H9 (cell line): ENCODE measurements at regions not wholly inside any gene's neighbourhood (a gene's known extent, or its start where the extent isn't known, plus 50 kb on each side); places are given as distances from the start of the nearest gene placed in this dataset.

Source experiments
- DNase-seq: peaks from one replicate; pipeline ENCODE4 v3.0.0-alpha.2; 2017
- H2AFZ ChIP-seq: one replicate; pipeline ENCODE4 v1.6.1; 2013; ENCODE audit warnings: mild to moderate bottlenecking, low read length, control low read depth, moderate library complexity
- H2AK5ac ChIP-seq: 2 replicates; pipeline ENCODE4 v1.6.1; 2013; ENCODE audit warnings: low read length, control low read depth, mixed read lengths; ENCODE audit not compliant: insufficient read length
- H2BK120ac ChIP-seq: one replicate; pipeline ENCODE4 v1.6.1; 2013; ENCODE audit warnings: low read depth, mild to moderate bottlenecking, low read length, control low read depth, inconsistent platforms; ENCODE audit not compliant: poor library complexity, severe bottlenecking
- H2BK12ac ChIP-seq: 2 replicates; pipeline ENCODE4 v1.6.1; 2013; ENCODE audit warnings: low read length, control low read depth, mixed read lengths, low read depth; ENCODE audit not compliant: insufficient read length
- H2BK15ac ChIP-seq: 2 replicates; pipeline ENCODE4 v1.6.1; 2013; ENCODE audit warnings: low read depth, low read length, control low read depth
- H2BK20ac ChIP-seq: one replicate; pipeline ENCODE4 v1.6.1; 2013; ENCODE audit warnings: low read depth, mild to moderate bottlenecking, low read length, control low read depth, inconsistent platforms; ENCODE audit not compliant: poor library complexity, severe bottlenecking
- H2BK5ac ChIP-seq: 2 replicates; pipeline ENCODE4 v1.6.1; 2013; ENCODE audit warnings: low read length, control low read depth, mixed read lengths; ENCODE audit not compliant: insufficient read length
- H3K14ac ChIP-seq: 2 replicates; pipeline ENCODE4 v1.6.1; 2013; ENCODE audit warnings: low read length, control low read depth; ENCODE audit not compliant: insufficient read depth
- H3K18ac ChIP-seq: 2 replicates; pipeline ENCODE4 v1.6.1; 2013; ENCODE audit warnings: low read depth, mild to moderate bottlenecking, mixed read lengths, low read length, control low read depth; ENCODE audit not compliant: insufficient read length
- H3K23ac ChIP-seq: 2 replicates; pipeline ENCODE4 v1.6.1; 2013; ENCODE audit warnings: low read length, control low read depth, mixed read lengths, low read depth; ENCODE audit not compliant: insufficient read length
- H3K23me2 ChIP-seq: 2 replicates; pipeline ENCODE4 v1.6.1; 2013; ENCODE audit warnings: low read depth, mild to moderate bottlenecking, mixed read lengths, low read length, control low read depth; ENCODE audit not compliant: insufficient read length, poor library complexity, severe bottlenecking
- H3K27ac ChIP-seq: 2 replicates; pipeline ENCODE4 v1.5.1; 2013; ENCODE audit warnings: low read length, control low read depth, mixed read lengths, low read depth; ENCODE audit not compliant: insufficient read length
- H3K27me3 ChIP-seq: 2 replicates; pipeline ENCODE4 v1.6.1; 2013; ENCODE audit warnings: low read length, control low read depth, inconsistent platforms; ENCODE audit not compliant: insufficient read depth
- H3K4ac ChIP-seq: 2 replicates; pipeline ENCODE4 v1.6.1; 2013; ENCODE audit warnings: low read depth, mild to moderate bottlenecking, control low read depth, inconsistent platforms, low read length, moderate library complexity
- H3K4me1 ChIP-seq: 2 replicates; pipeline ENCODE4 v1.6.1; 2013; ENCODE audit warnings: low read length, control low read depth, inconsistent platforms; ENCODE audit not compliant: insufficient read depth
- H3K4me2 ChIP-seq: 2 replicates; pipeline ENCODE4 v1.6.1; 2013; ENCODE audit warnings: low read length, control low read depth, mixed read lengths; ENCODE audit not compliant: insufficient read length, insufficient read depth
- H3K56ac ChIP-seq: 2 replicates; pipeline ENCODE4 v1.6.1; 2013; ENCODE audit warnings: low read depth, mild to moderate bottlenecking, mixed read lengths, low read length, control low read depth; ENCODE audit not compliant: insufficient read length
- H3K79me1 ChIP-seq: 2 replicates; pipeline ENCODE4 v1.6.1; 2013; ENCODE audit warnings: low read depth, mild to moderate bottlenecking, moderate library complexity, low read length, control low read depth, inconsistent platforms; ENCODE audit not compliant: insufficient read depth, poor library complexity, severe bottlenecking
- H3K79me2 ChIP-seq: 2 replicates; pipeline ENCODE4 v1.6.1; 2013; ENCODE audit warnings: low read length, control low read depth, inconsistent platforms; ENCODE audit not compliant: insufficient read depth
- H3K9ac ChIP-seq: 2 replicates; pipeline ENCODE4 v1.6.1; 2013; ENCODE audit warnings: low read length, control low read depth, mixed read lengths; ENCODE audit not compliant: insufficient read length; ENCODE audit errors: extremely low read depth
- H3K9me3 ChIP-seq: one replicate; pipeline ENCODE4 v1.6.1; 2013; ENCODE audit warnings: low read depth, low read length, inconsistent platforms; ENCODE audit not compliant: control insufficient read depth
- H3T11ph ChIP-seq: one replicate; pipeline ENCODE4 v1.6.1; 2013; ENCODE audit warnings: mild to moderate bottlenecking, low read length, control low read depth, inconsistent platforms
- H4K20me1 ChIP-seq: one replicate; pipeline ENCODE4 v1.6.1; 2013; ENCODE audit not compliant: control insufficient read depth, insufficient read length, insufficient read depth
- H4K5ac ChIP-seq: 2 replicates; pipeline ENCODE4 v1.6.1; 2013; ENCODE audit warnings: low read depth, mild to moderate bottlenecking, mixed read lengths, low read length, control low read depth; ENCODE audit not compliant: insufficient read length
- H4K8ac ChIP-seq: replicated peaks from 2 replicates; pipeline ENCODE4 v1.6.1; 2013; ENCODE audit warnings: low read length, control low read depth, mixed read lengths, low read depth; ENCODE audit not compliant: insufficient read length
- H4K91ac ChIP-seq: 2 replicates; pipeline ENCODE4 v1.6.1; 2013; ENCODE audit warnings: low read depth, mild to moderate bottlenecking, moderate library complexity, mixed read lengths, low read length, control low read depth; ENCODE audit not compliant: insufficient read length
- H3K27ac Mint-ChIP-seq, 3 experiments: 2 replicates in 2 of 3; 3 replicates in 1 of 3; pipeline ENCODE4 v1.8.0; 2020 to 2021; ENCODE audit warnings: mixed read lengths in 3 of 3, mild to moderate bottlenecking in 1 of 3, moderate library complexity in 1 of 3
- H3K27me3 Mint-ChIP-seq: 2 replicates; pipeline ENCODE4 v1.8.0; 2021; ENCODE audit warnings: low read depth, mild to moderate bottlenecking, moderate library complexity, mixed read lengths
- H3K36me3 Mint-ChIP-seq, 3 experiments: 2 replicates in 2 of 3; 3 replicates in 1 of 3; pipeline ENCODE4 v1.8.0; 2020 to 2021; ENCODE audit warnings: low read depth in 3 of 3, mixed read lengths in 3 of 3; ENCODE audit not compliant: insufficient read depth in 1 of 3
- H3K4me1 Mint-ChIP-seq, 2 experiments: 2 replicates each; pipeline ENCODE4 v1.8.0; 2020; ENCODE audit warnings: mixed read lengths in 2 of 2
- H3K4me3 Mint-ChIP-seq, 2 experiments: 2 replicates in 1 of 2; 3 replicates in 1 of 2; pipeline ENCODE4 v1.8.0; 2020 to 2021; ENCODE audit warnings: mild to moderate bottlenecking in 2 of 2, mixed read lengths in 2 of 2, moderate library complexity in 1 of 2
- H3K9me3 Mint-ChIP-seq, 2 experiments: 2 replicates in 1 of 2; 3 replicates in 1 of 2; pipeline ENCODE4 v1.8.0; 2020; ENCODE audit warnings: mild to moderate bottlenecking in 2 of 2, mixed read lengths in 2 of 2, moderate library complexity in 1 of 2
- CTCF ChIP-seq: fragments of 200-600 bp; sonication (generic); conservative IDR thresholded peaks from 3 replicates; pipeline ENCODE4 v1.8.0; 2021; ENCODE audit warnings: antibody characterized with exemption, mild to moderate bottlenecking

GRCh38 chr9:78400496-78400895 lies 103.6 kb downstream of the PSAT1 start:
- Histone ChIP-seq H3K79me2 (no peaks in the 10 kb centered on the region), H3K56ac (no peak overlapping the region), H3K79me1 (no peaks in the 10 kb centered on the region), H3K14ac (no peak overlapping the region), H2BK12ac (no peak overlapping the region), H3K4ac (no peak overlapping the region), H3K23ac (no peak overlapping the region), H2BK5ac (no peak overlapping the region), H3K4me2 (no peak overlapping the region), H4K20me1 (no peaks in the 10 kb centered on the region), H3K18ac (no peak overlapping the region), H4K8ac (no peak overlapping the region), H2BK120ac (no peak overlapping the region), H4K5ac (no peak overlapping the region), H3K4me1 (peaks cover 7% of the 10 kb centered on the region), H2AFZ (no peak overlapping the region), H3K9me3 (no peaks in the 10 kb centered on the region), H3K27me3 (no peaks in the 10 kb centered on the region), H3T11ph (no peak overlapping the region), H2BK15ac (no peak overlapping the region), H2AK5ac (no peak overlapping the region), H2BK20ac (no peak overlapping the region), H3K23me2 (no peaks in the 10 kb centered on the region), H3K9ac (no peak overlapping the region), H4K91ac (no peak overlapping the region), H3K27ac (no peak overlapping the region)
- H3K4me1 Mint-ChIP-seq = peaks cover 25 to 33% of the 10 kb centered on the region in 2 experiments
- H3K4me3 Mint-ChIP-seq = no peak overlapping the region
- peaks cover 8 to 9% of the 10 kb centered on the region in 2 experiments for H3K9me3 Mint-ChIP-seq
- peaks cover 7 to 8% (median 8%) of the 10 kb centered on the region in 3 experiments for H3K36me3 Mint-ChIP-seq
- no peak overlapping the region for H3K27ac Mint-ChIP-seq
- no peak for TF ChIP-seq CTCF
- H3K27me3 Mint-ChIP-seq = no peaks in the 10 kb centered on the region
- DNase-seq = no peak
